OCI-LY7 (cell line): ENCODE measurements at regions not wholly inside any gene's neighbourhood (a gene's known extent, or its start where the extent isn't known, plus 50 kb on each side); places are given as distances from the start of the nearest gene placed in this dataset.

ENCODE experiments used
- EZH2phosphoT487 ChIP-seq: fragments of 200-600 bp; sonication (generic); IDR thresholded peaks from 2 replicates; pipeline ENCODE4 v1.6.1; 2018; ENCODE audit warnings: low read depth, borderline replicate concordance, mild to moderate bottlenecking, mixed run types, antibody characterized with exemption, low read length, moderate library complexity, mixed read lengths
- TF ChIP-seq, protein P1 (sequence below): fragments of 200-600 bp; sonication (generic); conservative IDR thresholded peaks from 2 replicates; pipeline ENCODE4 v1.5.1; 2014; ENCODE audit warnings: mild to moderate bottlenecking, antibody characterized with exemption, low read length, moderate library complexity, mixed read lengths

- TF ChIP-seq, protein P1, sequence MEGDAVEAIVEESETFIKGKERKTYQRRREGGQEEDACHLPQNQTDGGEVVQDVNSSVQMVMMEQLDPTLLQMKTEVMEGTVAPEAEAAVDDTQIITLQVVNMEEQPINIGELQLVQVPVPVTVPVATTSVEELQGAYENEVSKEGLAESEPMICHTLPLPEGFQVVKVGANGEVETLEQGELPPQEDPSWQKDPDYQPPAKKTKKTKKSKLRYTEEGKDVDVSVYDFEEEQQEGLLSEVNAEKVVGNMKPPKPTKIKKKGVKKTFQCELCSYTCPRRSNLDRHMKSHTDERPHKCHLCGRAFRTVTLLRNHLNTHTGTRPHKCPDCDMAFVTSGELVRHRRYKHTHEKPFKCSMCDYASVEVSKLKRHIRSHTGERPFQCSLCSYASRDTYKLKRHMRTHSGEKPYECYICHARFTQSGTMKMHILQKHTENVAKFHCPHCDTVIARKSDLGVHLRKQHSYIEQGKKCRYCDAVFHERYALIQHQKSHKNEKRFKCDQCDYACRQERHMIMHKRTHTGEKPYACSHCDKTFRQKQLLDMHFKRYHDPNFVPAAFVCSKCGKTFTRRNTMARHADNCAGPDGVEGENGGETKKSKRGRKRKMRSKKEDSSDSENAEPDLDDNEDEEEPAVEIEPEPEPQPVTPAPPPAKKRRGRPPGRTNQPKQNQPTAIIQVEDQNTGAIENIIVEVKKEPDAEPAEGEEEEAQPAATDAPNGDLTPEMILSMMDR = peak; percentile 38; the same call in 1 of the 2 replicates
- no peak for TF ChIP-seq EZH2phosphoT487
Observed at GRCh38 chr13:47455626-47456025, 545.4 kb downstream of the SUCLA2 start.
